AG04450 (cell line): ENCODE measurements at regions not wholly inside any gene's neighbourhood (a gene's known extent, or its start where the extent isn't known, plus 50 kb on each side); places are given as distances from the start of the nearest gene placed in this dataset.
A peak's percentile ranks its signal among the peaks of the same experiment; 100 is the strongest.

Source experiments
- CTCF ChIA-PET: fragments of 300-600, 350-600 bp; formaldehyde crosslinking; extraction: SDS; loops from one replicate; lab custom pipeline; 2022; ENCODE audit warnings: antibody characterized with exemption, inconsistent platforms; lab: Charles Lee
- POLR2A ChIA-PET: fragments of 350-600 bp; formaldehyde crosslinking; extraction: SDS; loops from one replicate; lab custom pipeline; 2021; ENCODE audit warnings: antibody characterized with exemption, inconsistent platforms; lab: Yijun Ruan, JAX
- DNase-seq: peaks from one replicate; pipeline ENCODE4 v3.0.0-alpha.2; 2011; ENCODE audit warnings: low read depth, low spot score
- H3K27ac ChIP-seq: one replicate; pipeline ENCODE4 v1.5.1; 2012; ENCODE audit warnings: low read depth, low read length, control low read depth
- H3K27me3 ChIP-seq: one replicate; pipeline ENCODE4 v1.6.0; 2012; ENCODE audit warnings: low read length; ENCODE audit not compliant: control insufficient read depth, insufficient read depth
- H3K4me3 ChIP-seq: 2 replicates; pipeline ENCODE4 v1.5.1; 2011; ENCODE audit warnings: mild to moderate bottlenecking, low read depth, low read length, control low read depth
- H3K9me3 ChIP-seq: 2 replicates; pipeline ENCODE4 v1.5.1; 2012; ENCODE audit warnings: low read length; ENCODE audit not compliant: control insufficient read depth, insufficient read depth
- CTCF ChIP-seq: IDR thresholded peaks from 2 replicates; pipeline ENCODE4 v1.5.1; 2011; ENCODE audit warnings: low read depth, low read length, control low read depth, inconsistent platforms

- DNase-seq, result no peak
- CTCF ChIA-PET, result interaction anchor here (1.0 kb wide), 1 partner anchor 32 kb away, joined by 3 read pairs; no protein-coding TSS in a partner anchor
- no peak overlapping the region for H3K27ac ChIP-seq
- H3K4me3 ChIP-seq, result no peak overlapping the region
- H3K9me3 ChIP-seq, result no peaks in the 10 kb centered on the region; the same call in 1 of the 2 replicates
- H3K27me3 ChIP-seq, result no peaks in the 10 kb centered on the region
- no peak for TF ChIP-seq CTCF
- POLR2A ChIA-PET, result no interaction called here
Observed at GRCh38 chr2:237193436-237193835, 107.7 kb downstream of the COPS8 start.

- POLR2A ChIA-PET, result no interaction called here
- no peak for TF ChIP-seq CTCF
- no peak for DNase-seq
Observed at GRCh38 chr2:237194081-237194480, 108.4 kb downstream of the COPS8 start.

GRCh38 chr2:237194906-237195305 lies 109.2 kb downstream of the COPS8 start:
- no peak overlapping the region for H3K4me3 ChIP-seq
- H3K27me3 ChIP-seq, result no peaks in the 10 kb centered on the region
- CTCF ChIA-PET, result no interaction called here
- POLR2A ChIA-PET, result interaction anchor here (1.4 kb wide), 1 partner anchor 9 kb away, joined by 4 read pairs; no protein-coding TSS in a partner anchor
- peak overlapping the region; percentile 97 for H3K27ac ChIP-seq
- TF ChIP-seq CTCF, result no peak
- H3K9me3 ChIP-seq, result no peaks in the 10 kb centered on the region; the same call in 1 of the 2 replicates
- no peak for DNase-seq

More at GRCh38 chr2:237194081-237194480, 108.4 kb downstream of the COPS8 start:
- Histone ChIP-seq H3K9me3 (no peaks in the 10 kb centered on the region; the same call in 1 of the 2 replicates), H3K4me3 (no peak overlapping the region), H3K27me3 (no peaks in the 10 kb centered on the region), H3K27ac (no peak overlapping the region)
- CTCF ChIA-PET, result no interaction called here

- Histone ChIP-seq H3K27me3 (no peaks in the 10 kb centered on the region), H3K9me3 (no peaks in the 10 kb centered on the region; the same call in 1 of the 2 replicates), H3K4me3 (no peak overlapping the region), H3K27ac (peak overlapping the region; percentile 97)
- ChIA-PET POLR2A (interaction anchor here (1.4 to 3.3 kb wide), 6 partner anchors 9 to 119 kb away, joined by 4 to 15 read pairs (median 8); no protein-coding TSS in a partner anchor), CTCF (interaction anchor here (0.8 to 2.0 kb wide), 4 partner anchors 12 to 226 kb away, joined by 3 to 6 read pairs (median 3); no protein-coding TSS in a partner anchor)
- TF ChIP-seq CTCF, result no peak
- DNase-seq, result no peak
Observed at GRCh38 chr2:237195396-237196120, 109.9 kb downstream of the COPS8 start.

GRCh38 chr2:237196409-237196808 lies 110.7 kb downstream of the COPS8 start:
- Histone ChIP-seq H3K4me3 (no peak overlapping the region), H3K9me3 (no peaks in the 10 kb centered on the region; the same call in 1 of the 2 replicates), H3K27me3 (no peaks in the 10 kb centered on the region), H3K27ac (peak overlapping the region; percentile 97)
- no peak for TF ChIP-seq CTCF
- ChIA-PET CTCF (interaction anchor here (0.6 to 2.0 kb wide), 7 partner anchors 10 to 225 kb away, joined by 3 to 6 read pairs (median 3); no protein-coding TSS in a partner anchor), POLR2A (interaction anchor here (0.6 to 3.3 kb wide), 14 partner anchors 11 to 384 kb away, joined by 3 to 17 read pairs (median 5); partner anchors contain the start of gene COL6A3)
- DNase-seq, result no peak
